ENCODE measurements at regions not wholly inside any gene's neighbourhood (a gene's known extent, or its start where the extent isn't known, plus 50 kb on each side); places are given as distances from the start of the nearest gene placed in this dataset.

DNA sequence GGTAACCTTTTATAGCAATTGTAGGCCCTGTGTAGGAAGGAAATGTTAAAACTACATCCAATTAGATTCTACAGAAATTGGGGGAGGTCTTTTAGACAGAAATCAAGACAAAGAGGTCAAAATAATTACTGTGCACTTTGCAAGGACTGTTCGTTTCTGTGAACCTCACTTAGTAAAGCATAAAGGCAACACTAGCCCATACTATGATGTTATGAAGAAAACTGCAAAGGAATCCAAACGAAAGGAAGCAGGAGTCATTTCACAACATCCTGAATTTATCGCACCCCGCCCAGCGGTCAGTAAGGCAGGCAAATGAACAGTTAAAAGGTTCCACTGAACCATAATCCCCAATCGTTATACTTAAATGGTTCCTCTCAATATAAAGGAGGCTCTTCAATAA lies 429.5 kb upstream of the ARID1B start:
- Histone ChIP-seq H2AK9ac (replicated peaks; ENCODE audit: low read depth, low read length, poor library complexity) (no peak overlapping the region), H3K4me1 (ENCODE audit: control insufficient read depth, insufficient read depth, low read length) (peaks cover 2% of the 10 kb centered on the region), H3K9me3 (ENCODE audit: control insufficient read depth, insufficient read depth, low read length) (no peaks in the 10 kb centered on the region; the same call in 1 of the 2 replicates), H3K4ac (ENCODE audit: low read depth, low read length) (peak overlapping the region; percentile 39; the same call in 1 of the 2 replicates), H3K56ac (ENCODE audit: extremely low read depth, insufficient read depth, low read length) (no peak overlapping the region), H4K5ac (ENCODE audit: low read depth, low read length) (no peak overlapping the region), H3K23ac (ENCODE audit: low read depth, low read length) (no peak overlapping the region), H3K18ac (ENCODE audit: low read depth, low read length) (0 out of 2 replicates have a peak overlapping the region, but pooled peaks have one; percentile 14), H3K4me2 (ENCODE audit: low read depth, low read length) (peak overlapping the region; percentile 55), H3K27ac (ENCODE audit: insufficient read depth, low read length) (no peak overlapping the region), H4K91ac (ENCODE audit: insufficient read depth, low read depth, low read length) (no peak overlapping the region), H3K9ac (ENCODE audit: low read depth, low read length) (no peak overlapping the region), H4K8ac (ENCODE audit: low read depth in 2 of 2, low read length in 2 of 2) (peak overlapping the region; percentile 32 to 52; a peak in 2 of 4 replicates), H2BK120ac (ENCODE audit: low read depth, low read length) (peak overlapping the region; percentile 61; the same call in 1 of the 2 replicates), H2AFZ (replicated peaks; ENCODE audit: low read length, poor library complexity) (no peak overlapping the region), H2AK5ac (ENCODE audit: low read depth, low read length) (no peak overlapping the region), H4K20me1 (ENCODE audit: insufficient read depth, low read length) (no peaks in the 10 kb centered on the region), H3K27me3 (ENCODE audit: control insufficient read depth, insufficient read depth, low read length) (no peaks in the 10 kb centered on the region; the same call in 1 of the 2 replicates), H3K36me3 (ENCODE audit: control insufficient read depth, insufficient read depth, low read length) (no peaks in the 10 kb centered on the region), H2BK5ac (ENCODE audit: low read depth, low read length, poor library complexity, severe bottlenecking) (peak overlapping the region; percentile 34), H2BK15ac (ENCODE audit: low read depth, low read length) (no peak overlapping the region; the same call in 2 of the 3 replicates), H3K14ac (replicated peaks; ENCODE audit: low read depth, low read length) (0 out of 2 replicates have a peak overlapping the region, but pooled peaks have one; percentile 36), H3K9me1 (ENCODE audit: insufficient read depth, low read length) (no peaks in the 10 kb centered on the region), H3K79me1 (ENCODE audit: low read depth in 1 of 2, low read length in 2 of 2) (no peaks in the 10 kb centered on the region), H2BK20ac (ENCODE audit: low read depth, low read length) (peak overlapping the region; percentile 3; the same call in 1 of the 2 replicates), H3K4me3 (ENCODE audit: insufficient read depth, low read depth, low read length) (no peak overlapping the region)
- TF ChIP-seq NFE2L2 (IDR thresholded peaks at IDR 0.05; ENCODE audit: low read depth, low read length) (no peak), MAZ (IDR thresholded peaks at IDR 0.05; ENCODE audit: borderline replicate concordance, low read depth, low read length) (no peak), RFX5 (IDR thresholded peaks at IDR 0.05; ENCODE audit: low read depth, low read length) (no peak), MAFK (IDR thresholded peaks at IDR 0.05; ENCODE audit: low read depth, low read length) (no peak)
- TF ChIP-seq, protein P1, sequence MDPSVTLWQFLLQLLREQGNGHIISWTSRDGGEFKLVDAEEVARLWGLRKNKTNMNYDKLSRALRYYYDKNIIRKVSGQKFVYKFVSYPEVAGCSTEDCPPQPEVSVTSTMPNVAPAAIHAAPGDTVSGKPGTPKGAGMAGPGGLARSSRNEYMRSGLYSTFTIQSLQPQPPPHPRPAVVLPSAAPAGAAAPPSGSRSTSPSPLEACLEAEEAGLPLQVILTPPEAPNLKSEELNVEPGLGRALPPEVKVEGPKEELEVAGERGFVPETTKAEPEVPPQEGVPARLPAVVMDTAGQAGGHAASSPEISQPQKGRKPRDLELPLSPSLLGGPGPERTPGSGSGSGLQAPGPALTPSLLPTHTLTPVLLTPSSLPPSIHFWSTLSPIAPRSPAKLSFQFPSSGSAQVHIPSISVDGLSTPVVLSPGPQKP (IDR thresholded peaks at IDR 0.05; ENCODE audit: borderline replicate concordance, low read depth, low read length): no peak
- ChIA-PET CTCF (no interaction called here), POLR2A (ENCODE audit: unreplicated experiment) (no interaction called here)
- in situ Hi-C loops (cut with MboI; ENCODE audit: low sequenced_read_pairs) (no loop called here), intact Hi-C loops (cut with micrococcal nuclease) (no loop called here), dilution Hi-C loops (cut with HindIII; ENCODE audit: low sequenced_read_pairs, unreplicated experiment) (no loop called here)
- ATAC-seq (ENCODE audit: low read depth): peak; percentile 66
- DNase-seq: peak; percentile 14
- no TSS peak for BruUV-seq (replicated peaks)
- WGBS, 2 experiments (ENCODE audit: extremely low coverage in 2 of 2, insufficient read length in 1 of 2): no CpG with 5 or more reads among the region's 6 CpGs
